ENCODE measurements at regions not wholly inside any gene's neighbourhood (a gene's known extent, or its start where the extent isn't known, plus 50 kb on each side); places are given as distances from the start of the nearest gene placed in this dataset.

- no peak for TF ChIP-seq CTCF (IDR thresholded peaks at IDR 0.05)
- no peak for TF ChIP-seq ZFX (IDR thresholded peaks at IDR 0.05; ENCODE audit: borderline replicate concordance)
Observed at GRCh38 chr4:58551676-58552075, 1441.5 kb upstream of the IGFBP7 start.

Data from 22Rv1 (cell line).